KMS-11 (cell line): ENCODE measurements at regions not wholly inside any gene's neighbourhood (a gene's known extent, or its start where the extent isn't known, plus 50 kb on each side); places are given as distances from the start of the nearest gene placed in this dataset.

Experiments used
- H2AFZ ChIP-seq: fragments of 200-600 bp; sonication (generic); 2 replicates; pipeline ENCODE4 v1.6.1; 2016; ENCODE audit warnings: antibody characterized with exemption, mixed run types, low read depth
- H3K27ac ChIP-seq: fragments of 200-600 bp; sonication (generic); 2 replicates; pipeline ENCODE4 v1.6.1; 2016; ENCODE audit warnings: mild to moderate bottlenecking, mixed run types
- H3K27me3 ChIP-seq: fragments of 200-600 bp; sonication (generic); 2 replicates; pipeline ENCODE4 v1.6.1; 2017; ENCODE audit warnings: mild to moderate bottlenecking, low read depth, mixed run types, moderate library complexity; ENCODE audit not compliant: insufficient read depth
- H3K36me3 ChIP-seq: fragments of 200-600 bp; sonication (generic); 2 replicates; pipeline ENCODE4 v1.6.1; 2017; ENCODE audit warnings: mild to moderate bottlenecking, mixed run types; ENCODE audit not compliant: insufficient read depth
- H3K4me1 ChIP-seq: fragments of 200-600 bp; sonication (generic); 2 replicates; pipeline ENCODE4 v1.6.1; 2016; ENCODE audit warnings: mild to moderate bottlenecking, low read depth, mixed run types; ENCODE audit not compliant: poor library complexity, severe bottlenecking
- H3K4me2 ChIP-seq: fragments of 200-600 bp; sonication (generic); 2 replicates; pipeline ENCODE4 v1.7.0; 2016; ENCODE audit warnings: mild to moderate bottlenecking, mixed run types
- H3K4me3 ChIP-seq: fragments of 200-600 bp; sonication (generic); IDR thresholded peaks from 2 replicates; pipeline ENCODE4 v1.6.1; 2017; ENCODE audit warnings: low read depth, low read length, mixed read lengths; ENCODE audit not compliant: insufficient read depth
- H3K79me2 ChIP-seq: fragments of 200-600 bp; sonication (generic); 2 replicates; pipeline ENCODE4 v1.6.1; 2016; ENCODE audit warnings: low read depth, mixed run types; ENCODE audit not compliant: insufficient read depth
- H3K9ac ChIP-seq: fragments of 200-600 bp; sonication (generic); 2 replicates; pipeline ENCODE4 v1.6.1; 2016; ENCODE audit warnings: mild to moderate bottlenecking, mixed run types
- H4K20me1 ChIP-seq: fragments of 200-600 bp; sonication (generic); 2 replicates; pipeline ENCODE4 v1.6.1; 2016; ENCODE audit warnings: mild to moderate bottlenecking, mixed run types; ENCODE audit not compliant: insufficient read depth
- CTCF ChIP-seq: fragments of 200-600 bp; sonication (generic); conservative IDR thresholded peaks from 2 replicates; pipeline ENCODE4 v1.6.1; 2017; ENCODE audit warnings: low read depth, mild to moderate bottlenecking, antibody characterized with exemption, low read length, moderate library complexity, mixed read lengths

GRCh38 chr19:28948566-28948965 lies 264.4 kb downstream of the UQCRFS1 start:
- no peak overlapping the region for H3K4me2 ChIP-seq
- H3K36me3 ChIP-seq, result no peaks in the 10 kb centered on the region
- no peak overlapping the region for H3K27ac ChIP-seq
- H3K27me3 ChIP-seq, result no peaks in the 10 kb centered on the region
- no peak overlapping the region for H3K9ac ChIP-seq
- no peak overlapping the region for H3K4me3 ChIP-seq
- H3K79me2 ChIP-seq, result no peaks in the 10 kb centered on the region
- H4K20me1 ChIP-seq, result no peaks in the 10 kb centered on the region
- TF ChIP-seq CTCF, result no peak
- H3K4me1 ChIP-seq, result no peaks in the 10 kb centered on the region
- H2AFZ ChIP-seq, result no peak overlapping the region

GRCh38 chr19:28948026-28948425 lies 264.9 kb downstream of the UQCRFS1 start:
- H3K4me2 ChIP-seq, result no peak overlapping the region
- no peaks in the 10 kb centered on the region for H4K20me1 ChIP-seq
- H3K4me1 ChIP-seq, result no peaks in the 10 kb centered on the region
- TF ChIP-seq CTCF, result no peak
- no peaks in the 10 kb centered on the region for H3K36me3 ChIP-seq
- no peaks in the 10 kb centered on the region for H3K27me3 ChIP-seq
- no peak overlapping the region for H3K4me3 ChIP-seq
- H3K79me2 ChIP-seq, result no peaks in the 10 kb centered on the region
- no peak overlapping the region for H3K9ac ChIP-seq
- no peak overlapping the region for H3K27ac ChIP-seq
- H2AFZ ChIP-seq, result no peak overlapping the region

- no peak overlapping the region for H3K9ac ChIP-seq
- no peak overlapping the region for H3K4me2 ChIP-seq
- H3K27me3 ChIP-seq, result no peaks in the 10 kb centered on the region
- no peaks in the 10 kb centered on the region for H3K36me3 ChIP-seq
- no peak overlapping the region for H2AFZ ChIP-seq
- H3K4me1 ChIP-seq, result no peaks in the 10 kb centered on the region
- TF ChIP-seq CTCF, result no peak
- H3K79me2 ChIP-seq, result no peaks in the 10 kb centered on the region
- no peak overlapping the region for H3K4me3 ChIP-seq
- H3K27ac ChIP-seq, result no peak overlapping the region
- no peaks in the 10 kb centered on the region for H4K20me1 ChIP-seq
These were observed 269.3 kb downstream of the UQCRFS1 start for GRCh38 chr19:28943651-28944050.

- TF ChIP-seq CTCF, result no peak
- no peak overlapping the region for H3K4me3 ChIP-seq
- H3K27ac ChIP-seq, result no peak overlapping the region
- no peak overlapping the region for H2AFZ ChIP-seq
- no peaks in the 10 kb centered on the region for H3K27me3 ChIP-seq
- H3K9ac ChIP-seq, result no peak overlapping the region
- H3K79me2 ChIP-seq, result no peaks in the 10 kb centered on the region
- no peak overlapping the region for H3K4me2 ChIP-seq
- no peaks in the 10 kb centered on the region for H3K36me3 ChIP-seq
- H4K20me1 ChIP-seq, result no peaks in the 10 kb centered on the region
- H3K4me1 ChIP-seq, result no peaks in the 10 kb centered on the region
These were observed 271.1 kb downstream of the UQCRFS1 start for GRCh38 chr19:28941833-28942232.
